ENCODE measurements at regions not wholly inside any gene's neighbourhood (a gene's known extent, or its start where the extent isn't known, plus 50 kb on each side); places are given as distances from the start of the nearest gene placed in this dataset.

DNA sequence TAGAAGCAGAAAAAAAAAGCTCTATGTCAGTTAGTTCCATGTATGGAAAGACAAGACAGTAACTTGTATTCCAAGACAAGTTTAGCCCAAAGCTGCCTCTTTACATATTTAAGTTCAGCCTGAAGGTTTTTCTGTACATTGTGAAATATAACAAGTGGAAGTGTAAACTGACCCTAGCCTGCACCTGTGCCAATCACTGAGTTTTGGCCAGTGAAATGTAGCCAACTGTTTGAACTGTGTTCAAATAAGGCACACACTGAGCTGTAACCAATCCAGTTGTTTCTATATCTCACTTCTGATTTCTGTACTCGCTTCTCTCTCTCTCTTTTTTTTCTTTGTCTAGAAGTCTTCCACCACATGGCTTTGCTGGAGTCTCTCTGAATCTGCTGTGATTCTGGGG, 1227.1 kb downstream of the NCAM2 start:
- no peak for TF ChIP-seq USF2 (IDR thresholded peaks at IDR 0.05; ENCODE audit: borderline replicate concordance, low read depth, low read length)
- TF ChIP-seq POLR2AphosphoS5 (IDR thresholded peaks at IDR 0.05; ENCODE audit: low read depth, low read length) = no peak
- TF ChIP-seq, protein P1, sequence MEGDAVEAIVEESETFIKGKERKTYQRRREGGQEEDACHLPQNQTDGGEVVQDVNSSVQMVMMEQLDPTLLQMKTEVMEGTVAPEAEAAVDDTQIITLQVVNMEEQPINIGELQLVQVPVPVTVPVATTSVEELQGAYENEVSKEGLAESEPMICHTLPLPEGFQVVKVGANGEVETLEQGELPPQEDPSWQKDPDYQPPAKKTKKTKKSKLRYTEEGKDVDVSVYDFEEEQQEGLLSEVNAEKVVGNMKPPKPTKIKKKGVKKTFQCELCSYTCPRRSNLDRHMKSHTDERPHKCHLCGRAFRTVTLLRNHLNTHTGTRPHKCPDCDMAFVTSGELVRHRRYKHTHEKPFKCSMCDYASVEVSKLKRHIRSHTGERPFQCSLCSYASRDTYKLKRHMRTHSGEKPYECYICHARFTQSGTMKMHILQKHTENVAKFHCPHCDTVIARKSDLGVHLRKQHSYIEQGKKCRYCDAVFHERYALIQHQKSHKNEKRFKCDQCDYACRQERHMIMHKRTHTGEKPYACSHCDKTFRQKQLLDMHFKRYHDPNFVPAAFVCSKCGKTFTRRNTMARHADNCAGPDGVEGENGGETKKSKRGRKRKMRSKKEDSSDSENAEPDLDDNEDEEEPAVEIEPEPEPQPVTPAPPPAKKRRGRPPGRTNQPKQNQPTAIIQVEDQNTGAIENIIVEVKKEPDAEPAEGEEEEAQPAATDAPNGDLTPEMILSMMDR (IDR thresholded peaks at IDR 0.05) = no peak
- TF ChIP-seq TAF1 (IDR thresholded peaks at IDR 0.05; ENCODE audit: borderline replicate concordance, low read depth, low read length) = no peak
- TF ChIP-seq MXI1 (IDR thresholded peaks at IDR 0.05; ENCODE audit: low read depth, low read length) = no peak

All from SK-N-SH (cell line).